ENCODE measurements at regions not wholly inside any gene's neighbourhood (a gene's known extent, or its start where the extent isn't known, plus 50 kb on each side); places are given as distances from the start of the nearest gene placed in this dataset.

GRCh38 chr13:106129993-106130392 lies 405.5 kb downstream of the EFNB2 start:
- no peak for DNase-seq (ENCODE audit: low spot score)

GRCh38 chr13:106129273-106129672 lies 406.2 kb downstream of the EFNB2 start:
- DNase-seq (ENCODE audit: low spot score) = no peak

DNA sequence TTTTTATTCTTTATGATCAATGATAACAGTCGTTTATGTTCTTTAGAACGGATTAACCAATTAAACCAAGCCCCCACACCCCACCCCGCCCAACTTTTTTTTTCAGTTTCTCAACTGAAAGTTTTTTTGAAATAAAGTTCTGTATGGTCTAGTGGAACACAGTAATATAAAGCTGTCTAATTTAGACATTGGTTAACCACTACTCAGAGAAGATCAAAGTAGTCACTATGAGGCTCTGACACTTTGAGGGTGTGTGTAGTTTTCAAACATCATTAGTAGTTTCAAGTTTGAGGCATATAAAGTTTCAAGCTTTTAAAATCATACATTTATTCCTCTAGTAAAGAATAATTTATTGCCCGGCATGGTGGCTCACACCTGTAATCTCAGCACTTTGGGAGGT lies 413.2 kb downstream of the EFNB2 start:
- no peak for DNase-seq (ENCODE audit: low spot score)

GRCh38 chr13:106121173-106121754 lies 414.2 kb downstream of the EFNB2 start:
- DNase-seq (ENCODE audit: low spot score) = no peak

- no peak for DNase-seq (ENCODE audit: low spot score)
Measured at GRCh38 chr13:106118996-106119395, 416.5 kb downstream of the EFNB2 start.

DNA sequence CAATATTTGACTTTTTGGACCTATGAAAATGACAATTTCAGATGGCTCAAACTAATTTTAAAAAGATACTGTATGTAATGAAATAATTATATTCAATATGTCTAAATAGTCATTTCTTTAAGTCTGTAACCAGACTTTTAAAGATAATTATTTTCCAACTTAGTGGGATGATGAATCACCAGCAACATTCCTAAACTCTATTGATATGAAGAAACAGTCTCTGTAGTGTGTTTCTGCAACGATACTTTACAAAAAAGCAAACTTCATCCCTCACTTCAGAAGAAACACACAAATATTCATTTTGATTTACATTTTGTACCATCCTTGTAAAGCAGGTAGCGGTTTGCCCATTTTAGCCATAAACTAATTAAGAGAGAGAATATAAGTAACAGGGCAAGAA lies 417.4 kb downstream of the EFNB2 start:
- no peak for DNase-seq (ENCODE audit: low spot score)

DNA sequence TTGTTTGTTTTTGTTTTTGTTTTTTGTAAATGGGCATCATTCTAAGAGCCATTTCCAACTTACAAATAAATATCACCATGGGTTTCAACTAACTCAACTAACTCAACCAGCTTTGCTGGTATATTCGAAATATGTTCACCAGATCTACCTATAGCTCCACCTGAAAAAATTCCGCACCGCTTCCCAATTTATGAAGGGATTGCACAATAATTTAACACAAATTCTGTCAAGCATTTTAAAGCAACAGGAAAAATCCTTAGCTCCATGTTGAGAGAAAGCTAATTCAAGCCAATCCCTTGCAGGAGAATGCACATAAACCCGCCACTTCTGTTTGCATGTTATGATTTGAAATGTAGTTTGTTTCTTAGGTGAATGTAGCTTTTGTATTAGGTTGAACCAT lies 417.8 kb downstream of the EFNB2 start:
- no peak for DNase-seq (ENCODE audit: low spot score)

DNA sequence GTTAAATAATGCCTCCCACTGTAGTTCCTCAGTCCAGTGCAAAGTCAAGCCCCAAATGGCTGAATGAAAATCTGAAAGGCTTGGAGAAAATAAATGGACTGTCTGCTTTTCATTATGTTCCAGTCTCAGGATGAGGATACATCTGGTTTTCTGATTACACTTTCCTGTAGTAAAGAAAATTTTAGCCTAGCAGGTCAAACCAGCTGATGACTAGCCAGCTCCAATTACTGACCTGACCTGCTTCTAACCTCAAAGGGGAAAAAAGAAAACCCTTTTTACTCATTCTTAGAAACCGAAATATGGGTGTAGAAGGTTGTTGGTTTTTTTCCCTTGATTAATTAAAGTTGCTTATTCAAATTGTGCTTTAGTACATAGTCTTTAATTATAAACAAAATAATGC lies 418.4 kb downstream of the EFNB2 start:
- DNase-seq (ENCODE audit: low spot score) = no peak

DNA sequence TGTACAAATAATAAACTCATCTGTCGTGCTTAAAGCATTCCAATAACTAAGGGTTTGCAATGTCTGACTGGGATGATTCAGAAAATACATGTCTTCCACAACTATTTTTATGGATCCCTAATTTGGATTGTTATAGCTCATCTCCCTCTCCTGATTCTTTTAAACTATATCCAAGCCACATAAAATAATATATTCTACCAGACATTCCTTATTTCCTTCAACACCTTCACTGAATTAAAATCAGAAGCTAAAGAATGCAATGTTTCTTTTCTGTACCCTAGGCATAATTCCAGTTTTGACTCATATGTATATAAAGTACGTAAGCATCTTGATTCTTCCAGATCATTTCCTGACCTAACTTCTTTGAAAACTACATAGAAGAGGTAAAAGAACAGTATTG lies 420.4 kb downstream of the EFNB2 start:
- DNase-seq (ENCODE audit: low spot score) = no peak

DNA sequence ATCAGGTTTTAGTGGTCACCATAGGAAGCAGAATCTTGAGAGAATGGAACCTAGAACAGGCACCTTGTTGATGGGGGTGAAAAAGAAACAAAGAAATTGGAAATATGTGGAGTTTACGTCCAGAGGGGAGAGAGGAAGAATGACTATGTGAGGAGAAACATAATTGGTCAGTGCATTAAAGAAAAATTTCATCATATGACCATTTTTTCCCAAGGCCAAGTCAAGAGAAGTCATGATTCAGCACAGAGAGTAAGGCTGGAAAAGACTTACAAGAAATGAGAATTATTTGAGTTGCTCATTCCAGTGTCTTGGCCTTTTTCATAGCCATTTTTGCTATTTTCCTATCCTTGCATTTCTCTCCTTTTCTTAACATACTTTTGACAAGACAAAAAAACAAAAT lies 421.7 kb downstream of the EFNB2 start:
- DNase-seq (ENCODE audit: low spot score) = no peak

GRCh38 chr13:106112191-106112590 lies 423.3 kb downstream of the EFNB2 start:
- DNase-seq (ENCODE audit: low spot score) = no peak

- DNase-seq (ENCODE audit: low spot score) = no peak
Measured at GRCh38 chr13:106110241-106110855, 425.1 kb downstream of the EFNB2 start.

DNA sequence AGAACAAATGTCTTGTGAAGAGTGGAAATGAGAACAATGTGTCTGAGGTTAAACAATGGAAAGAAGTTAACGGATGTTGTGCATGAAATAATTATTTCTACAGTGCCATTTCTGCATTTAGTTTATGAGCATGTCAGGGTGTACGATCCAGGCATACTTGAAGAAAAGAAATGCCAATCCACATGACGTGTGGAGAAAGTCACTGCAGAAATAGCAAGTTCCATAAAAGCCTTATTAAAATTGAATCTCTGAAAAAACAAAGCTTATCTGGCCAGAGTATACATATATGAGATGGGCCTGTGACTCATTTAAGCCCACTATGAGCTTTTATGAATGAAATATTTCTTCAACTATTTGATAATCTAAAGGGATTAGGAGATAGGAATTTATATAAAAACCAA lies 426.1 kb downstream of the EFNB2 start:
- DNase-seq (ENCODE audit: low spot score) = no peak

DNA sequence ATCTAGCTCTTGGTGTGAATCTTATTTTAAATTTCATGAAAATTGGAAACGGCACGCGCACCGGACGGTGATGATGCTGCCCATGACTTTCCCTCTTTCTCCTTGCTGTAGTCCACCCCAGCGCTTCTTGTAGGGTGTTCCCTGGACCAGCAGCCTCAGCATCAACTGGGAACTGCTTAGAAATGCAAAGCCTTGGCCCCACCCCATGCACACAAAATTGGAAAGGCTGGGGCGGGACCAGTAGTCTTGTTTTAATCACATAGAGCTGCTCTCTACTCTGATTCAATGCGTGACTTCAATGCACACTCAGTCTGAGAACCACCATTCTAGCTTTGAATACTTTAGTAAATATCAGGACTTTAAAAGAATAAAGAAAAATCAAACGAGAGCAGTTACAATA lies 427.1 kb downstream of the EFNB2 start:
- no peak for DNase-seq (ENCODE audit: low spot score)

GRCh38 chr13:106107061-106107460 lies 428.4 kb downstream of the EFNB2 start:
- DNase-seq (ENCODE audit: low spot score) = no peak

DNA sequence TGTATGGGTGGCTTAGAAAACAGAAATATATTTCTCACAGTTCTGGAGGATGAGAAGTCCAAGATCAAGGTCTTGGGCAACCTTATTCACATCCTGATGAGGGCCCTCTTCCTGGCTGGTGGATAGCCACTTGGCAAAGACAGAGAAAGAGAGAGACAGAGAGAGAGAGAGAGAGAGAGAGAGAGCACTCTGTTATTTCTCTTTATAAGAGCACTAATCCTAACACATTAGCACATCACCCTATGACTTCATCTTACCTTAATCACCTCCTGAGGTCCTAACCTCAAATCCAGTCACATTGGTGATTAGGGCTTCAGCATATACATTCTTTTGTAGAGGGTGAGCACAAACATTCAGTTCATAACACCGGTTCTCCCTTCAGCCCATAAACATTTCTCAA lies 430.3 kb downstream of the EFNB2 start:
- DNase-seq (ENCODE audit: low spot score) = no peak

DNA sequence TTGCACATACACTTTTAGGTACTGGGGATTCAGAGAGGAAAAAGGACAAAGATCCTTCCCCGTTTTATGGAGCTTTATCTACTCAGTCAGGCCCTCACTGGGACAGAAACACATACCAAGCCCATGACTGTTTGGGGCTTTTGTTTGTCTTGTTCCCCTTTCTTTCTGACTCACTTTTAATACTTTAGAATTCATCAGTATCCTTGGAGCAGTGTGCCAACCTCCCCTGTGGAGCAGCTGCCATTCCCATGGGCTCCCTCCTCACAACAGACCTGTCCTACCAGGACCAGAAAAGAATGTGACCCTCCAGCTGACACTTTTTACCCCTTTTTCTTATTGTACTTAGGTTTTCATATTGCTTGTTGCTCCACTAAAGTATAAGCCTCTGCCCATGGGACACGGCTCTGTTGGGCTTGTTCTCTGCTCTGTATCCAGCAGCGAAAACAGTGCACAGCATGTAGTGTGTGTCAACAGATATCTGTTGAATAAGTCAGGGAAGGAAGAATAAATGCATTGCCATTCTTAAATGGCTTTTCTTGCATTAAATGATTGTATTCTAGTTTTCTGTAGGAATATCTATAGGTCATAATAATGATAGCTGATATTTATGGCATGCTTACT lies 431.1 kb downstream of the EFNB2 start:
- no peak for DNase-seq (ENCODE audit: low spot score)

- DNase-seq (ENCODE audit: low spot score) = no peak
Measured at GRCh38 chr13:106103779-106104178, 431.7 kb downstream of the EFNB2 start.

DNA sequence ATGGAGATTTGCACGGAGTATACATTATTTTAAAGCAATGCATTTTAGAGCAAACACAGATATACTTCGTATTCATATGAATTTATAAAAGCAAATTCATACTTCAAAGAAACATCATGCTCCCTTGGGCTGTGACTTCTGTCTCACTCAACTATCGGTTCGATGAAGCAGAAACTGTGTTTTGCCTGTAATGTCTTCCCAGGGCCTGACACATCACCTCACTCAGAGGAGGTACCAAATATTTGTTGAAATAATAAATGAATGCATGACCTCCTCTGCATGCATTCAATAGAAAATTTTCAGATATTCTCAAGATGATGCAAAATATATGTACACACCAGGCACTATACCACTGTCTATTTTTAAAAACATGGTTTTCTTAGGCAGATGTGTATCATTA lies 432.7 kb downstream of the EFNB2 start:
- no peak for DNase-seq (ENCODE audit: low spot score)

- no peak for DNase-seq (ENCODE audit: low spot score)
Measured at GRCh38 chr13:106101201-106101600, 434.3 kb downstream of the EFNB2 start.

GRCh38 chr13:106100171-106100919 lies 435.1 kb downstream of the EFNB2 start:
- DNase-seq (ENCODE audit: low spot score) = no peak

DNA sequence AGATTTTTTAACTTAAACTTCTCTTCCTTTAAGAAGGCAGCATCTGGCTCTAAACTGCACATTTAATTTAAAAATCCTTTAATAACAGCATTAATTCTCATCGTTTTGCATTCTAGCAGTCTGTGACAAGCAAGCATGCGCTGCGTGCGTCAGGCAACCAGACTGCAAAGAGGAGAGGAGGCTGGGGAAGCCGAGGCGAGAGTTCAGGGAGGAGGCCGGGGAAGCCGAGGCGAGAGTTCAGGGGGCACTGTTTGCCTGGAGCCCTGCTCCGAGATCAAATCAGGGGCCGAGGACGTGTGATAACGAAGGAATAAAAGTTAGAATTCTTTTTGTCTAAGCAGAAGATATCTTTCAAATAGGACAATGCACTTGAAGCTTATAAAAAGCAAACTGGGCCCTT lies 435.7 kb downstream of the EFNB2 start:
- DNase-seq (ENCODE audit: low spot score) = no peak

DNA sequence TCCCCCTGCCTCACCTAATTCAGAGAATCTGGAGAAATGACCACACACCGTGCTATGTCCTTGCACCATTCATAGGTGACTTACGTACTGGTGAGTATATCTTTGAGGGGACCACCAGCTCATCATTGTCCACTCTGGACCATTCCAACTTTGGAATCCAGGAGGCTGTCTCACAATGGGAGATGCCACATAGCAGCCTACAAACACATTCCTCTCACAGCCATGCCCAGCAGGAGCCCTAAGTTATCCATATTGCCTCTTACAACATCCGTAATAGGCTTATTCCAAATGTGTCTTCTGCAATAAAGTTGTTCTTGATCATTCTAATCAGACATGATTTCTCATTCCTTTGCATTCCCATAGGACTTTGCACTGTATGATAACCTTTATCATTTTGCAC lies 436.7 kb downstream of the EFNB2 start:
- DNase-seq (ENCODE audit: low spot score) = no peak

All from cerebellar cortex (tissue), 1 donor.